HepG2 (cell line): ENCODE measurements at regions not wholly inside any gene's neighbourhood (a gene's known extent, or its start where the extent isn't known, plus 50 kb on each side); places are given as distances from the start of the nearest gene placed in this dataset.
A peak's percentile ranks its signal among the peaks of the same experiment; 100 is the strongest.

Experiments used
- ATAC-seq: fragments of 200-7000 bp; cut with Tn5 transposase; 3 replicates; pipeline ENCODE4 v1.9.1; 2020; ENCODE audit warnings: mild to moderate bottlenecking, moderate library complexity
- BruUV-seq: library from RNA; stranded (reverse); fragments of 400-500 nt; replicated peaks from 2 replicates; lab custom pipeline; 2021; lab: Mats Ljungman, UMichigan
- CTCF ChIA-PET: fragments of 300-600 bp; formaldehyde crosslinking; extraction: SDS; loops from one replicate; lab custom pipeline; 2021; ENCODE audit warnings: low total read pairs, inconsistent platforms, low intra/inter-chr PET ratio; lab: Yijun Ruan, JAX
- POLR2A ChIA-PET: fragments of 350-600 bp; sonication (Branson Sonifier 250); formaldehyde crosslinking; loops from one replicate; lab custom pipeline; 2020; ENCODE audit warnings: antibody characterized with exemption, inconsistent platforms; lab: Yijun Ruan, JAX
- DNase-seq: peaks from one replicate; pipeline ENCODE4 v3.0.0-alpha.2; 2015; ENCODE audit warnings: low spot score
- FAIRE-seq: peaks from 3 replicates; lab custom pipeline; 2011; peaks lifted over from hg19 to GRCh38; lab: Jason Lieb, UNC
- H2AFZ ChIP-seq: one replicate; pipeline ENCODE4 v1.6.1; 2011; ENCODE audit warnings: low read length, inconsistent platforms
- H3K27ac ChIP-seq: fragments of 300-600 bp; 3 replicates; pipeline ENCODE4 v1.8.0; 2011; ENCODE audit warnings: mixed run types, mild to moderate bottlenecking, mixed read lengths, low read length, inconsistent platforms; ENCODE audit not compliant: insufficient read depth; ENCODE audit errors: extremely low read length
- H3K27me3 ChIP-seq, 2 experiments: fragments of 200-600 bp in 1 of 2; 2 replicates in 1 of 2; 3 replicates in 1 of 2; pipeline versions ENCODE4 v1.6.0 to v1.8.0; 2011; ENCODE audit warnings: low read length in 2 of 2, mild to moderate bottlenecking in 2 of 2, moderate library complexity in 2 of 2, inconsistent platforms in 1 of 2; ENCODE audit not compliant: insufficient read depth in 2 of 2, control insufficient read depth in 1 of 2
- H3K36me3 ChIP-seq, 2 experiments: fragments of 200-600 bp in 1 of 2; replicated peaks in 1 of 2; 2 replicates in 1 of 2; 3 replicates in 1 of 2; pipeline versions ENCODE4 v1.5.1 to v1.8.0; 2011; ENCODE audit warnings: low read length in 2 of 2, inconsistent platforms in 1 of 2; ENCODE audit not compliant: insufficient read depth in 2 of 2, control insufficient read depth in 1 of 2
- H3K4me1 ChIP-seq: 2 replicates; pipeline ENCODE4 v1.5.1; 2012; ENCODE audit warnings: low read length, inconsistent platforms; ENCODE audit not compliant: insufficient read depth
- H3K4me2 ChIP-seq: 2 replicates; pipeline ENCODE4 v1.6.0; 2011; ENCODE audit warnings: low read depth, low read length, inconsistent platforms
- H3K4me3 ChIP-seq, 3 experiments: fragments of 200-600 bp in 1 of 3; sonication (generic), shearing (Covaris generic) in 1 of 3; replicated peaks in 1 of 3; 2 replicates each; pipeline ENCODE4 v1.5.1; 2011 to 2016; ENCODE audit warnings: low read length in 3 of 3, inconsistent platforms in 2 of 3, low read depth in 2 of 3, mild to moderate bottlenecking in 2 of 3, control low read depth in 1 of 3, mixed read lengths in 1 of 3; ENCODE audit not compliant: insufficient read depth in 1 of 3
- H3K79me2 ChIP-seq: one replicate; pipeline ENCODE4 v1.6.1; 2011; ENCODE audit warnings: low read length, inconsistent platforms; ENCODE audit not compliant: insufficient read depth
- H3K9ac ChIP-seq: 2 replicates; pipeline ENCODE4 v1.6.0; 2011; ENCODE audit warnings: mild to moderate bottlenecking, low read depth, low read length, inconsistent platforms; ENCODE audit not compliant: insufficient read depth
- H3K9me3 ChIP-seq: 2 replicates; pipeline ENCODE4 v1.5.1; 2012; ENCODE audit warnings: mild to moderate bottlenecking, low read length
- H4K20me1 ChIP-seq: 2 replicates; pipeline ENCODE4 v1.6.0; 2011; ENCODE audit warnings: inconsistent platforms, mild to moderate bottlenecking, low read length, moderate library complexity; ENCODE audit not compliant: insufficient read depth
- FOXM1 ChIP-seq: sonication (generic); formaldehyde crosslinking; IDR thresholded peaks from 2 replicates; pipeline ENCODE4 v1.5.0; 2020; ENCODE audit warnings: missing genetic modification reagents
- HBP1 ChIP-seq: IDR thresholded peaks from 2 replicates; pipeline ENCODE4 v1.6.1; 2016; ENCODE audit warnings: low read depth, control low read depth
- SALL1 ChIP-seq: sonication (generic); formaldehyde crosslinking; IDR thresholded peaks from 2 replicates; pipeline ENCODE4 v1.8.0; 2022; ENCODE audit warnings: mild to moderate bottlenecking, missing genetic modification reagents
- TP53 ChIP-seq: sonication (generic); formaldehyde crosslinking; conservative IDR thresholded peaks from 2 replicates; pipeline ENCODE4 v1.4.0; 2020; ENCODE audit warnings: missing genetic modification reagents
- ZFY ChIP-seq: sonication (generic); formaldehyde crosslinking; IDR thresholded peaks from 2 replicates; pipeline ENCODE4 v1.4.0; 2020; ENCODE audit warnings: missing genetic modification reagents
- ZNF484 ChIP-seq: sonication (generic); formaldehyde crosslinking; IDR thresholded peaks from 2 replicates; pipeline ENCODE4 v1.5.1; 2020; ENCODE audit warnings: mild to moderate bottlenecking, low read depth, missing genetic modification reagents, borderline replicate concordance
- ZNF7 ChIP-seq: IDR thresholded peaks from 2 replicates; pipeline ENCODE4 v1.6.1; 2016; ENCODE audit warnings: missing biosample characterization, missing genetic modification reagents
- ZSCAN25 ChIP-seq: sonication (generic); formaldehyde crosslinking; IDR thresholded peaks from 2 replicates; pipeline ENCODE4 v1.8.0; 2022; ENCODE audit warnings: mild to moderate bottlenecking, missing genetic modification reagents
- ZSCAN5A ChIP-seq: sonication (generic); formaldehyde crosslinking; IDR thresholded peaks from 2 replicates; pipeline ENCODE4 v1.8.0; 2022; ENCODE audit warnings: mild to moderate bottlenecking, missing genetic modification reagents, borderline replicate concordance
- WGBS: methylation state at CpG from one replicate; pipeline ENCODE4 v1.1.6; 2017; ENCODE audit warnings: low lambda C conversion rate; 5-methylcytosine and 5-hydroxymethylcytosine counted together
- in situ Hi-C: cut with HindIII; loops from 2 replicates; pipeline ENCODE4 v1.10.0; 2017; ENCODE audit warnings: low pct_unique_long_range_greater_than_20kb; ENCODE audit not compliant: extremely low pct_ligation_motif_present
- intact Hi-C: fragments of 100-400 bp; cut with micrococcal nuclease; formaldehyde crosslinking; loops from one replicate; pipeline ENCODE4 v1.10.0; 2022; ENCODE audit not compliant: unreplicated experiment
- TF ChIP-seq, protein P1 (sequence below): sonication (generic); formaldehyde crosslinking; IDR thresholded peaks from 2 replicates; pipeline ENCODE4 v1.4.0; 2020; ENCODE audit warnings: missing genetic modification reagents

GRCh38 chr14:32020882-32021281 lies 56.2 kb upstream of the ARHGAP5 start:
- no peak overlapping the region for H3K27ac ChIP-seq
- in situ Hi-C loops, result no loop called here
- TF ChIP-seq TP53 (CRISPR knock-in tag) (peak; percentile 98), ZSCAN5A (CRISPR knock-in tag) (no peak)
- TF ChIP-seq, all 625 proteins: peak for 1
- no TSS peak for BruUV-seq
- DNase-seq (no peak), FAIRE-seq (no peak), ATAC-seq (no peak)
- Histone ChIP-seq H2AFZ (no peak overlapping the region), H3K4me1 (no peaks in the 10 kb centered on the region), H3K79me2 (no peaks in the 10 kb centered on the region), H3K9ac (no peak overlapping the region), H3K4me2 (no peak overlapping the region), H4K20me1 (no peaks in the 10 kb centered on the region), H3K9me3 (0 out of 2 replicates have a peak, but pooled peaks cover 11% of the 10 kb centered on the region), H3K27me3 (peaks cover 0 to 4% of the 10 kb centered on the region in 2 experiments; a peak in 1 of 5 replicates), H3K36me3 (no peaks in the 10 kb centered on the region), H3K4me3 (no peak overlapping the region)
- 86% methylated on average over 4 of the region's 4 CpGs for WGBS
- intact Hi-C loops, result no loop called here
- CTCF ChIA-PET, result no interaction called here
- POLR2A ChIA-PET, result interaction anchor here (1.5 kb wide), 1 partner anchor 9 kb away, joined by 3 read pairs; no protein-coding TSS in a partner anchor

- no peak for TF ChIP-seq FOXM1 (CRISPR knock-in tag)
- TF ChIP-seq ZSCAN25 (CRISPR knock-in tag), result no peak
- TF ChIP-seq HBP1 (CRISPR knock-in tag), result no peak
- no peak for TF ChIP-seq ZNF484 (CRISPR knock-in tag)
- TF ChIP-seq, protein P1, sequence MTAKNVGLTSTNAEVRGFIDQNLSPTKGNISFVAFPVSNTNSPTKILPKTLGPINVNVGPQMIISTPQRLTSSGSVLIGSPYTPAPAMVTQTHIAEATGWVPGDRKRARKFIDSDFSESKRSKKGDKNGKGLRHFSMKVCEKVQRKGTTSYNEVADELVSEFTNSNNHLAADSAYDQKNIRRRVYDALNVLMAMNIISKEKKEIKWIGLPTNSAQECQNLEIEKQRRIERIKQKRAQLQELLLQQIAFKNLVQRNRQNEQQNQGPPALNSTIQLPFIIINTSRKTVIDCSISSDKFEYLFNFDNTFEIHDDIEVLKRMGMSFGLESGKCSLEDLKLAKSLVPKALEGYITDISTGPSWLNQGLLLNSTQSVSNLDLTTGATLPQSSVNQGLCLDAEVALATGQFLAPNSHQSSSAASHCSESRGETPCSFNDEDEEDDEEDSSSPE, result no peak
- no peak for TF ChIP-seq SALL1 (CRISPR knock-in tag)
- TF ChIP-seq ZFY (CRISPR knock-in tag), result no peak
- TF ChIP-seq ZNF7, result no peak
- no peaks in the 10 kb centered on the region for H3K79me2 ChIP-seq
- no peak overlapping the region for H3K27ac ChIP-seq
- ChIA-PET POLR2A (interaction anchor here (1.5 kb wide), 1 partner anchor 10 kb away, joined by 3 read pairs; no protein-coding TSS in a partner anchor), CTCF (no interaction called here)
- peaks cover 0 to 4% of the 10 kb centered on the region in 2 experiments; a peak in 1 of 5 replicates for H3K27me3 ChIP-seq
- no peak overlapping the region for H2AFZ ChIP-seq
- no peak overlapping the region for H3K9ac ChIP-seq
- no peak overlapping the region for H3K4me2 ChIP-seq
- no peaks in the 10 kb centered on the region for H4K20me1 ChIP-seq
- no peak for ATAC-seq
- H3K4me3 ChIP-seq, result no peak overlapping the region
- H3K36me3 ChIP-seq, result no peaks in the 10 kb centered on the region
- no peak for DNase-seq
- H3K4me1 ChIP-seq, result no peaks in the 10 kb centered on the region
- 81% methylated on average over 3 of the region's 3 CpGs for WGBS
- 0 out of 2 replicates have a peak, but pooled peaks cover 11% of the 10 kb centered on the region for H3K9me3 ChIP-seq
- intact Hi-C loops (no loop called here), in situ Hi-C loops (no loop called here)
- BruUV-seq, result no TSS peak
- no peak for FAIRE-seq
Observed at GRCh38 chr14:32021341-32021740, 55.8 kb upstream of the ARHGAP5 start.
